Body of pancreas (tissue), 4 donors: ENCODE measurements at regions not wholly inside any gene's neighbourhood (a gene's known extent, or its start where the extent isn't known, plus 50 kb on each side); places are given as distances from the start of the nearest gene placed in this dataset.

ENCODE experiments used
- POLR2A ChIP-seq, 3 donors: fragments of 450-650 bp; IDR thresholded peaks; one replicate each; pipeline ENCODE4 v1.6.1; 2016; ENCODE audit warnings: antibody characterized with exemption in 3 of 3, mild to moderate bottlenecking in 2 of 3
- TF ChIP-seq, protein P1 (sequence below), 7 experiments: fragments of 450-650 bp in 4 of 7; fragments of 200-600 bp in 3 of 7; sonication (generic) in 3 of 7; IDR thresholded peaks; one replicate each; pipeline ENCODE4 v1.5.1; 2016 to 2019; ENCODE audit warnings: antibody characterized with exemption in 7 of 7

DNA sequence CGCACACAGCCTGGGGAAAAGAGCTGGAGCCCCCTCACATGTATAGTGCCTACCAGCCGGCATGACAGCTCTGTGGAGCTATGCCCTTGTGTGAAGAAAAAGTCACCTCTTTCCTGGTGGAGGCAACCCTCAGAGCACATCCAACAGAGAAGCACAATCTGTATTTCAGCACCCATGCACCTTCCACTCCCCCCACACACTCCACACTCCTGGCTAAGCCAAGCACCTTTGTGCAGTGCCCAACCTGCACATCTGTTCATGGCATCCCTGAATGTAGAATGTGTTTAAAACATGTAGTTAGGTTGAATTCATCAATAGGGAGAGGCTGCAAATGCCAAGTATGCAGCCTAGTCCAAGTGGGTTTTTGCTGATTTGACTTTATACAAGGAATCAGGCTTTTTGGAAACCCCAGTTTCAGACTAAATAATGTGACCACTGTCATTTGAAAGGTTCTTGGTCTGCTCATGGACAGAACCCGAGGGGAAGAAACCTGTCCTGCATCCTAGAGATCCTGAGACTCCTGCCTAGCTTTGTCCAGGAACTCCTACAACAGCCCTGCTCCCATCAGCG, 197.1 kb downstream of the TOMM20 start:
- no peak for TF ChIP-seq POLR2A (IDR thresholded peaks at IDR 0.05)
- TF ChIP-seq, protein P1, sequence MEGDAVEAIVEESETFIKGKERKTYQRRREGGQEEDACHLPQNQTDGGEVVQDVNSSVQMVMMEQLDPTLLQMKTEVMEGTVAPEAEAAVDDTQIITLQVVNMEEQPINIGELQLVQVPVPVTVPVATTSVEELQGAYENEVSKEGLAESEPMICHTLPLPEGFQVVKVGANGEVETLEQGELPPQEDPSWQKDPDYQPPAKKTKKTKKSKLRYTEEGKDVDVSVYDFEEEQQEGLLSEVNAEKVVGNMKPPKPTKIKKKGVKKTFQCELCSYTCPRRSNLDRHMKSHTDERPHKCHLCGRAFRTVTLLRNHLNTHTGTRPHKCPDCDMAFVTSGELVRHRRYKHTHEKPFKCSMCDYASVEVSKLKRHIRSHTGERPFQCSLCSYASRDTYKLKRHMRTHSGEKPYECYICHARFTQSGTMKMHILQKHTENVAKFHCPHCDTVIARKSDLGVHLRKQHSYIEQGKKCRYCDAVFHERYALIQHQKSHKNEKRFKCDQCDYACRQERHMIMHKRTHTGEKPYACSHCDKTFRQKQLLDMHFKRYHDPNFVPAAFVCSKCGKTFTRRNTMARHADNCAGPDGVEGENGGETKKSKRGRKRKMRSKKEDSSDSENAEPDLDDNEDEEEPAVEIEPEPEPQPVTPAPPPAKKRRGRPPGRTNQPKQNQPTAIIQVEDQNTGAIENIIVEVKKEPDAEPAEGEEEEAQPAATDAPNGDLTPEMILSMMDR (IDR thresholded peaks at IDR 0.05), result no peak
